Activated B cell treated with CpG ODN at 0.5 μM for 24 hours (primary cell): ENCODE measurements at regions not wholly inside any gene's neighbourhood (a gene's known extent, or its start where the extent isn't known, plus 50 kb on each side); places are given as distances from the start of the nearest gene placed in this dataset.

ENCODE experiments used
- ATAC-seq: fragments of 200-7000 bp; cut with Tn5 transposase; one replicate; pipeline ENCODE4 v1.10.0; 2021; ENCODE audit warnings: low read depth, mild to moderate bottlenecking, moderate library complexity
- CTCF ChIA-PET: fragments of 350-600 bp; sonication (Branson Sonifier 250); formaldehyde crosslinking; loops from one replicate; lab custom pipeline; 2021; ENCODE audit warnings: antibody characterized with exemption; lab: Charles Lee
- POLR2A ChIA-PET: fragments of 350-600 bp; sonication (Branson Sonifier 250); formaldehyde crosslinking; loops from one replicate; lab custom pipeline; 2021; ENCODE audit warnings: antibody characterized with exemption; lab: Charles Lee
- DNase-seq: peaks from one replicate; pipeline ENCODE4 v3.0.0; 2022
- H3K27ac Mint-ChIP-seq: one replicate; pipeline ENCODE4 v1.8.0; 2020; ENCODE audit warnings: mixed read lengths
- H3K27me3 Mint-ChIP-seq: one replicate; pipeline ENCODE4 v1.8.0; 2021; ENCODE audit warnings: mixed read lengths
- H3K36me3 Mint-ChIP-seq: one replicate; pipeline ENCODE4 v1.8.0; 2021; ENCODE audit warnings: low read depth, mixed read lengths
- H3K4me1 Mint-ChIP-seq: one replicate; pipeline ENCODE4 v1.8.0; 2021; ENCODE audit warnings: mixed read lengths
- H3K4me3 Mint-ChIP-seq: one replicate; pipeline ENCODE4 v1.8.0; 2020; ENCODE audit warnings: mild to moderate bottlenecking, mixed read lengths
- H3K9me3 Mint-ChIP-seq: one replicate; pipeline ENCODE4 v1.8.0; 2020; ENCODE audit warnings: mixed read lengths
- CTCF ChIP-seq: fragments of 200-600 bp; IDR thresholded peaks from one replicate; pipeline ENCODE4 v1.8.0; 2022; ENCODE audit warnings: antibody characterized with exemption, mild to moderate bottlenecking
- intact Hi-C: fragments of 100-400 bp; cut with micrococcal nuclease; formaldehyde crosslinking; loops from one replicate; pipeline ENCODE4 v1.15.1; 2024

DNA sequence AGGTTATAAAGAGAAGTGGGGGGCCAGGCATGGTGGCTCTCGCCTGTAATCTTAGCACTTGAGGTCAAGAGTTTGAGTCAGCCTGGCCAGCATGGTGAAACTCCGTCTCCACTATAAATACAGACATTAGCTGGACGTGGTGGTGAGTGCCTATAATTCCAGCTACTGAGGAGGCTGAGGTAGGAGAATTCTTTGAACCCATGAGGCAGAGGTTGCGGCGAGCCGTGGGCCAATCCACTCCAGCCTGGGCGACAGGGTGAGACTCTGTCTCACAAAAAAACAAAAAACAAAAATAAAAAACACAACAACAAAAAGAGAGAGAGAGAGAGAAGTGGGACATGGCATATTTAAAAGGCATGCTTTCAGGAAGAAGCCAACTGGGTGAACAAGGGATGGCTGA is 80.1 kb upstream of the CARD18 start:
- no peak overlapping the region for H3K27ac Mint-ChIP-seq
- no peaks in the 10 kb centered on the region for H3K4me1 Mint-ChIP-seq
- no peaks in the 10 kb centered on the region for H3K9me3 Mint-ChIP-seq
- intact Hi-C loops: no loop called here
- DNase-seq: no peak
- no peaks in the 10 kb centered on the region for H3K27me3 Mint-ChIP-seq
- ATAC-seq: no peak
- no peak overlapping the region for H3K4me3 Mint-ChIP-seq
- ChIA-PET CTCF (no interaction called here), POLR2A (no interaction called here)
- H3K36me3 Mint-ChIP-seq: no peaks in the 10 kb centered on the region
- TF ChIP-seq CTCF: no peak

DNA sequence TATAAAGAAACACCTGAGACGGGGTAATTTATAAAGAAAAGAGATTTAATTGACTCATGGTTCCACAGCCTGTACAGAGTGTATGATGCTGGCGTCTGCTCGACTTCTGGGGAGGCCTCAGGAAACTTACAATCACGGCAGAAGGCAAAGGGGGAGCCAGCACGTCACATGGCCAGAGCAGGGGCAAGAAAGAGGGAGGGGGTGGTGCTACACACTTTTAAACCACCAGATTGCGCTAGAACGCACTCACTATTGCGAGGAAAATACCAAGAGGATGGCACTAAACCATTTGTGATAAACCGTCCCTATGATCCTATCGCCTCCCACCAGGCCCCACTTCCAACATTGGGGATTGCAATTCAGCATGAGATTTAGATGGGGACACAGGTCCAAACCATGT is 79.7 kb upstream of the CARD18 start:
- ATAC-seq: no peak
- Mint-ChIP-seq H3K27me3 (no peaks in the 10 kb centered on the region), H3K4me1 (no peaks in the 10 kb centered on the region), H3K27ac (no peak overlapping the region), H3K36me3 (no peaks in the 10 kb centered on the region), H3K4me3 (no peak overlapping the region), H3K9me3 (no peaks in the 10 kb centered on the region)
- no peak for DNase-seq
- TF ChIP-seq CTCF: no peak
- CTCF ChIA-PET: no interaction called here
- POLR2A ChIA-PET: no interaction called here
- intact Hi-C loops: no loop called here

DNA sequence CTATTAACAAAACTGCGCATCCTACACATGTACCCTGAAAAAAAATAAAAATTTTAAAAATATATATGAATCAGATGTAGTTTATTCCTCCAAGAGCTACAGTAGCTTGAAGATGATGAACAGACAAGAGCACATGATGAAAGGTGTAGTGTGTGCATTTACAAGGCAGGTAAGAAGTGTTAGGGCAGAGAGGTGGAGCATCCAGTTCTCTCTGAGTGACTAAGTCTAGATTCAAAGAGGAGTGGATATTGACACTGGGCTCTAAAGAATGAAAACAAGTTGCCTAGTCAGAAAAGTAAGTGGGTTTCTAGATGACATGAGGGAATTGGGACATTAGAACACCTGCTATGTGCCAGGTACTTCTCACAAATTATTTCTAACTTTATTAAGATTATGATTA is 76.0 kb upstream of the CARD18 start:
- no peaks in the 10 kb centered on the region for H3K36me3 Mint-ChIP-seq
- no peaks in the 10 kb centered on the region for H3K9me3 Mint-ChIP-seq
- intact Hi-C loops: no loop called here
- ATAC-seq (no peak), DNase-seq (no peak)
- TF ChIP-seq CTCF: no peak
- H3K27ac Mint-ChIP-seq: no peak overlapping the region
- ChIA-PET CTCF (no interaction called here), POLR2A (no interaction called here)
- H3K4me3 Mint-ChIP-seq: no peak overlapping the region
- peaks cover 5% of the 10 kb centered on the region for H3K4me1 Mint-ChIP-seq
- peaks cover 3% of the 10 kb centered on the region for H3K27me3 Mint-ChIP-seq

- ATAC-seq (no peak), DNase-seq (no peak)
- ChIA-PET CTCF (no interaction called here), POLR2A (no interaction called here)
- no peak overlapping the region for H3K4me3 Mint-ChIP-seq
- no peaks in the 10 kb centered on the region for H3K36me3 Mint-ChIP-seq
- peaks cover 3% of the 10 kb centered on the region for H3K27me3 Mint-ChIP-seq
- no peak for TF ChIP-seq CTCF
- H3K4me1 Mint-ChIP-seq: peaks cover 10% of the 10 kb centered on the region
- no peaks in the 10 kb centered on the region for H3K9me3 Mint-ChIP-seq
- H3K27ac Mint-ChIP-seq: no peak overlapping the region
- intact Hi-C loops: no loop called here
These were observed 72.4 kb upstream of the CARD18 start for GRCh38 chr11:105211806-105212554.

- POLR2A ChIA-PET: no interaction called here
These were observed 68.5 kb upstream of the CARD18 start for GRCh38 chr11:105208019-105208418.

More at GRCh38 chr11:105208019-105208418, 68.5 kb upstream of the CARD18 start:
- ATAC-seq (no peak), DNase-seq (no peak)
- intact Hi-C loops: no loop called here
- Mint-ChIP-seq H3K27me3 (peaks cover 3% of the 10 kb centered on the region), H3K36me3 (no peaks in the 10 kb centered on the region), H3K4me3 (no peak overlapping the region), H3K9me3 (no peaks in the 10 kb centered on the region), H3K4me1 (peaks cover 5% of the 10 kb centered on the region), H3K27ac (no peak overlapping the region)
- no peak for TF ChIP-seq CTCF
- CTCF ChIA-PET: no interaction called here
